ENCODE measurements at regions not wholly inside any gene's neighbourhood (a gene's known extent, or its start where the extent isn't known, plus 50 kb on each side); places are given as distances from the start of the nearest gene placed in this dataset.

DNA sequence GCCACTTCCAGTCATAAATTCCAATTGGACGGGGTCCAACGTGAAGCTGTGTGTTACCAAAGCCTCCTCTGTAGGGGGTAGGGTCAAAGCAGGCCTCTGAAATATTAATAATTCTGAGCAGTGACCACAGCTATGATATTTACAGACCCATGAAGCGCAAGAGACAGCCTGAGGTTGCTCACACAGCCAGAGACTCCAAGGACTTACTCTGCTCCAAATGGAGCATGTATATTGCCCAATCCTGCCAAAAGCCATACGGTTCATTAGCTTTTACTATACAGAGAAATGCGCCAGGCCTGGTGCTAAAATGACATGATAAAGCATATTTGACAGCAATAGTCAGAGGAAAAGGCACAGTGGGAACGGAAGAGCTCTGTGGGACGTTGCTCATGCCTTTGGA is 151.3 kb downstream of the PAH start:
- Histone ChIP-seq H3K27ac (peak overlapping the region in 1 of 10 donors; percentile 6), H3K36me3 (no peaks in the 10 kb centered on the region), H3K27me3 (peaks cover 0 to 3% (median 0%) of the 10 kb centered on the region in 7 donors), H3K9me3 (no peaks in the 10 kb centered on the region), H3K4me3 (no peak overlapping the region), H3K4me1 (no peaks in the 10 kb centered on the region)
- intact Hi-C loops (cut with DNase I), result loop anchor here in 4 of 10 donors (5.0 to 10.0 kb wide), 4 partner anchors 283 to 841 kb away; partner anchors contain the start of gene IGF1 (in 1 of the 4)
- TF ChIP-seq, protein P1, sequence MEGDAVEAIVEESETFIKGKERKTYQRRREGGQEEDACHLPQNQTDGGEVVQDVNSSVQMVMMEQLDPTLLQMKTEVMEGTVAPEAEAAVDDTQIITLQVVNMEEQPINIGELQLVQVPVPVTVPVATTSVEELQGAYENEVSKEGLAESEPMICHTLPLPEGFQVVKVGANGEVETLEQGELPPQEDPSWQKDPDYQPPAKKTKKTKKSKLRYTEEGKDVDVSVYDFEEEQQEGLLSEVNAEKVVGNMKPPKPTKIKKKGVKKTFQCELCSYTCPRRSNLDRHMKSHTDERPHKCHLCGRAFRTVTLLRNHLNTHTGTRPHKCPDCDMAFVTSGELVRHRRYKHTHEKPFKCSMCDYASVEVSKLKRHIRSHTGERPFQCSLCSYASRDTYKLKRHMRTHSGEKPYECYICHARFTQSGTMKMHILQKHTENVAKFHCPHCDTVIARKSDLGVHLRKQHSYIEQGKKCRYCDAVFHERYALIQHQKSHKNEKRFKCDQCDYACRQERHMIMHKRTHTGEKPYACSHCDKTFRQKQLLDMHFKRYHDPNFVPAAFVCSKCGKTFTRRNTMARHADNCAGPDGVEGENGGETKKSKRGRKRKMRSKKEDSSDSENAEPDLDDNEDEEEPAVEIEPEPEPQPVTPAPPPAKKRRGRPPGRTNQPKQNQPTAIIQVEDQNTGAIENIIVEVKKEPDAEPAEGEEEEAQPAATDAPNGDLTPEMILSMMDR (IDR thresholded peaks at IDR 0.05), result no peak
- ATAC-seq (no peak), DNase-seq (no peak)
- 71 to 77% methylated on average over 7 of the region's 7 CpGs for WGBS, 2 donors

DNA sequence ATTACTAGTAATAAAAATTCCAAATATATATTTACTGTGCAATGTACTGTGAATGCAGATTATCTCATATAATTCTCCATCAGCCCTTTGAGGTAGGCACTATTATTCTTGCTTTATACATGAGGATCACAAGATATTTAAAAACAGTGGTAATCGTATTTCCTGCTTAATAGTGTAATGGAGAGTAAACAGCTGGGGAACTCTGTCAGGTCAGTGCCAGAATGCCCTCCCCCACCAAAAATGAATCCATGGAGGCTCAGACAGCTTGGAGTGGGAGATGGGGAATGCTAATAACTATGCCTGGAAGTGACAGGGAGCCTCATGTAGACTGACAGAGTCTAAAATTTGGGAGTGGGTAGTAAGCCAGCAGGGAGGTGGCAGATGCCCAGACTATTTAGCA is 153.6 kb downstream of the PAH start:
- H3K9me3 ChIP-seq, result no peaks in the 10 kb centered on the region
- no peaks in the 10 kb centered on the region for H3K27me3 ChIP-seq
- H3K27ac ChIP-seq, result no peak overlapping the region
- H3K4me1 ChIP-seq, result peaks cover 0 to 4% (median 0%) of the 10 kb centered on the region in 9 donors
- WGBS, 2 donors, result 57 to 62% methylated on average over 1 of the region's 1 CpG
- no peaks in the 10 kb centered on the region for H3K36me3 ChIP-seq
- intact Hi-C loops (cut with DNase I), result loop anchor here in 2 of 10 donors (10.0 kb wide), 2 partner anchors 819 to 839 kb away; no protein-coding TSS in a partner anchor
- H3K4me3 ChIP-seq, result no peak overlapping the region
- peak in 1 of 8 donors; percentile 11 for ATAC-seq
- DNase-seq, result no peak
- TF ChIP-seq, protein P1 (IDR thresholded peaks at IDR 0.05), result no peak

DNA sequence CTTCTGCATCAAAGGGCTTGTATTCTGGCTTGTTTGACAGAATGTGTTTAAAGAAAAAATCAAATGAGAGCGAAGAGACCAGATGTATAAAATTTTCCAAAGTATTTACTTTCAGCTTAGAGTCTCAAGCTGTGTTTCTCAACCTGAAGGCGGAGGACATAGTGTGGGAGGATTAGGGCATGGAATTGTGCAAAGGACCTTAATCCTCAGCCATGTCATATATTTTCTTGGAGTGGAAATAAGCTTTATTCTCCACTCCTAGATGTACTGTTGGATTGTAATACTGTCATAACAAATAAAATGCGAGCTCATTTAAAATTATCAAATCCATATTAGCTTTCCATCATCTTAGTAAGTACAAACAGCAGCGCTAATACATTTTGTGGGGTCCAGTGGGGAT is 154.0 kb downstream of the PAH start:
- no peak for DNase-seq

DNA sequence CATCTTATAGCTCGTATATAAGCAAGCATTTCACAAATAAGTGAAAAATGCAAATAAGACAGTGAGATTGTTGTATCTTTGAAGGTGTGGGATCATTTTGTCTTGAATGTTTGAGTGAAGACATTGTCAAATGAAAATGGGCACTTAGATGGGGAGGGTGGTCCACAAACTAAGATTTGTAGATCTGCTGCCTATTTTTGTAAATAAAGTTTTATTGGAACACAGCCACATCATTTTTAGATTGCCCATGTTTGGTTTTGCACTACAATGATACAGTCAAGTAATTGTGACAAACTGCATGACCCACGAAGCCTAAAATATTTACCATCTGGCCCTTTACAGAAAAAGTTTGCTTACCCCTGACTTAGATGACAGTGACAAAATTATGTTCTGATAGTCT is 156.7 kb downstream of the PAH start:
- 73 to 76% methylated on average over 2 of the region's 2 CpGs for WGBS, 2 donors
- TF ChIP-seq, protein P1 (IDR thresholded peaks at IDR 0.05), result no peak
- Histone ChIP-seq H3K36me3 (no peaks in the 10 kb centered on the region), H3K27me3 (peaks cover 0 to 4% (median 0%) of the 10 kb centered on the region in 7 donors), H3K9me3 (no peaks in the 10 kb centered on the region), H3K4me1 (peaks cover 0 to 12% (median 4%) of the 10 kb centered on the region in 9 donors), H3K27ac (no peak overlapping the region), H3K4me3 (no peak overlapping the region)
- ATAC-seq (no peak), DNase-seq (no peak)
- intact Hi-C loops (cut with DNase I), result loop anchor here in 2 of 10 donors (10.0 kb wide), 2 partner anchors 816 to 836 kb away; no protein-coding TSS in a partner anchor

More for the DNA sequence above, 154.0 kb downstream of the PAH start:
- 83 to 87% methylated on average over 4 of the region's 4 CpGs for WGBS, 2 donors
- Histone ChIP-seq H3K36me3 (no peaks in the 10 kb centered on the region), H3K27me3 (no peaks in the 10 kb centered on the region), H3K4me3 (no peak overlapping the region), H3K27ac (no peak overlapping the region), H3K9me3 (no peaks in the 10 kb centered on the region), H3K4me1 (peaks cover 0 to 4% (median 0%) of the 10 kb centered on the region in 9 donors)
- intact Hi-C loops (cut with DNase I), result loop anchor here in 2 of 10 donors (10.0 kb wide), 2 partner anchors 818 to 838 kb away; no protein-coding TSS in a partner anchor
- ATAC-seq, result no peak
- TF ChIP-seq, protein P1 (IDR thresholded peaks at IDR 0.05), result no peak
